NCI-H187 treated with DMSO at 0.1 percent for 48 hours (cell line): ENCODE measurements at regions not wholly inside any gene's neighbourhood (a gene's known extent, or its start where the extent isn't known, plus 50 kb on each side); places are given as distances from the start of the nearest gene placed in this dataset.

ENCODE experiments used
- DNase-seq: peaks from one replicate; lab custom pipeline; 2025; lab: John Stamatoyannopoulos, UW

DNA sequence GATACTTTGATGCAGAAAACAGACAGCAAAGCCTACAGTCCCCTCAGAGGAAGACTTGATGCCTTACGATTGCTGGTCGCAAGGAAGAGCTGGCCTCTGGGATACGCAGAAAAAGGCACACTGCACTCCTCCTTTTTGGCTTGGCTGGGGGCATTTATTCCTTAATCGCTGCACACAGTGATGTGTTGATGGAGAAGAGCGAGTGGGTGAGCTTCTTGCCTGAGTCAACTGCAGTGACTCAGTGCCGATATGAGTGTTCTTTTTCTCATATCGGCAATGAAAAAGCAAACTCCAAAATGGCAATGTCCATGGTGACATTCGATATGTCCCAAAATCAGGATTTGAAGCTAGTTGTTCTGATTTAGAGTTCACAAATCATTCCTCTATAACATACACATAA is 794.8 kb downstream of the HACE1 start:
- no peak for DNase-seq

DNA sequence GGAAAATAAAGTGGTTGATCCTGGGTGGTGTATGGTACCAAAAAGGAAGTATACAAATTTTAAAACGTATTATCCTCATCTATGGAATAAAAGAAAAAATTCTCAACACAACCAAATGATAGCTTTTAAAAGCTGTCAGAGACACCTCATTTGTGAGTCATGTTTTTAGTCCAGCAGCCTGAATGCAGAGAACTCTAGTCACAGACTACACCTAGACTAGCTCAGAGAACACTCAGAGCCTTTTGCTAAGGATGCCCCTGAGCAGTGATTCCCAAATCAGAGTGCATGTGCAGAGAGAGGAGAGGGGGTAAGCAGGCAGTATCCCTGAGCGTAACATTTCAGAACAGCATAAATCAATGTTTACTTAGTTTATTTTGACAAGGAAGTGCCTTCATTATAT is 809.3 kb downstream of the HACE1 start:
- DNase-seq, result no peak

DNA sequence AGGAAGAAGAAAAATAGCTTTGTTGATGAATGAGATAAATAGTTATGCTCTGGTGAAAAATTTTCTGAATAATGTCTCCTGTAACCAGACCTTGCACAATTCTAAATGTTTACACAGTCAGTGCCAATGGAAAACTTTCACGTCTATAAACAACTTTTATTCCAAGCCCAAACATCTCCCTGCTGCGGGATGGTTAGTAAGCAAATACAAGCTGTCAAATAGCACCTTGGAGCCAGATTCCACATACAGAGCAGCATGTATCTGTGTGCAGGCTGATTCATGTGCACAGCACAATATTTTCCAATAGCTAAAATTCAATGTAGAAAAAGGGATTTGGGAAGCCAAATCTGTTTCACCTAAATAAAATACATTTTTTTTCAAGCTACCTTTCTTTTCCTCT is 813.3 kb downstream of the HACE1 start:
- DNase-seq, result no peak

DNA sequence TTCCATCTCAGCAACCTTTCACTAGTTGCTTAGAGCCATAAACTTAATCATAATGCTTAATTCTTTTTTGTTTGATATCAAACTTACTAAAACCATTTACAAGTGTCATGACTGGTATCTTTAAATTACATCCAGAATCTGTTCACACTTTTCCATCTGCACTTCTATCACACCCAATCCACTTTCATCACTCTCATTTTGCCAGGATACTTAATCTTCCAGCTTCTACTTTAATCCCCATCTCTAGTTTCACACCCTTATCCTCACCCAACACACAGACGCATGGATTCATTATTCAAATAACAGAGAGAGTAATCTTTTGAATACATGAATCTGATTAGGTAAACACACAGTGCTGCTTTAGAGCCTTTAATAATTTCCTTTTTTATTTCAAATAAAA is 828.4 kb downstream of the HACE1 start:
- no peak for DNase-seq

DNA sequence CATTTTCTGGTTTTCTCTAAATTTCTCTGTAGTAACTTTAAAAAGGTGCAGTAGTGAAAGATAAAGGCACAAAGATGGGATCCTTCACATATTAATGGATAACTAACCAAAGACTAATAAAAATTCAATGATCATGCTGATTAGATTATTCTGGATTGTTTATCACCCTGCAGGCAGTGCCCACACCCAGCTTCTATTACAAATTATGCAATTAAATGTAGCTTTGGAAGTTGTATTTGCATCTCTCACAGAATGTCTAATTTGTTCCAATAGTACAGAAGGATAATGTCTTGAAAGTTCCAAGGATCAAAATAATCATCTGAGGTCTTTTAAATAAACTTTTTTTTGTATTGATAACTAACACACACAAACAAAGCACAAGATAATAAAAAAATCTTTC is 837.6 kb downstream of the HACE1 start:
- DNase-seq, result no peak

DNA sequence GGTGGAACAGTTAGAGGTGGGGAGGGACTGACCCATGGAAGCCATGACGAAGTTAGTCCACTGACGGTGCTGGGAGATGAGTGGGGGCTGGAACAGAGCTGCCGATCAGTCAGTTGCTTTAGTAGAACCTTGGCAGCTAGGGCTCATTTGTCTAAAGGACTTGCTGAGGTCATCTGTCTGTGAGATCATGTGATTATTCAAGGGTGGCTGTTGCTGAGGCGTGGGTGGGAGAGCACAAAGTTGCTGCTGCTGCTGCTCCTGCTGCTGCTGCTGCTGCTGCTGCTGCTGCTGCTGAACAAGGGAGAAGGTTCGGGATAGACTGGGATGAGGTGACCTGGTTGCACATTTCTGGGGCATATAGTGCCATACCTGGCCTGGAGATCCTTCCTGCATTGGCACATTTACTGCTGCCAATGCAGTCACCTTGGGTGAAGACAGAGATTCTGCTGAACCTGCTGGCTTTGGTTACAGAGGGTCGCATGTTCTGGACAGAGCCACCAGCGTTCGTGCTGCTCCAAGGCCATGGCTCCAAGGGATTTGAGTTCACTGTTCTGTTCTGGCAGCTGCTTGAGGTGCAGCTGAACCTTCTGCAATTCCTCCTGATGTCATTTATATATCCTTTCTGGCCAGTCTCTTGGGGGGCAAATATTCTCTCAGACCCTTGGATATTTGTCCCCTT is 840.5 kb downstream of the HACE1 start:
- no peak for DNase-seq

DNA sequence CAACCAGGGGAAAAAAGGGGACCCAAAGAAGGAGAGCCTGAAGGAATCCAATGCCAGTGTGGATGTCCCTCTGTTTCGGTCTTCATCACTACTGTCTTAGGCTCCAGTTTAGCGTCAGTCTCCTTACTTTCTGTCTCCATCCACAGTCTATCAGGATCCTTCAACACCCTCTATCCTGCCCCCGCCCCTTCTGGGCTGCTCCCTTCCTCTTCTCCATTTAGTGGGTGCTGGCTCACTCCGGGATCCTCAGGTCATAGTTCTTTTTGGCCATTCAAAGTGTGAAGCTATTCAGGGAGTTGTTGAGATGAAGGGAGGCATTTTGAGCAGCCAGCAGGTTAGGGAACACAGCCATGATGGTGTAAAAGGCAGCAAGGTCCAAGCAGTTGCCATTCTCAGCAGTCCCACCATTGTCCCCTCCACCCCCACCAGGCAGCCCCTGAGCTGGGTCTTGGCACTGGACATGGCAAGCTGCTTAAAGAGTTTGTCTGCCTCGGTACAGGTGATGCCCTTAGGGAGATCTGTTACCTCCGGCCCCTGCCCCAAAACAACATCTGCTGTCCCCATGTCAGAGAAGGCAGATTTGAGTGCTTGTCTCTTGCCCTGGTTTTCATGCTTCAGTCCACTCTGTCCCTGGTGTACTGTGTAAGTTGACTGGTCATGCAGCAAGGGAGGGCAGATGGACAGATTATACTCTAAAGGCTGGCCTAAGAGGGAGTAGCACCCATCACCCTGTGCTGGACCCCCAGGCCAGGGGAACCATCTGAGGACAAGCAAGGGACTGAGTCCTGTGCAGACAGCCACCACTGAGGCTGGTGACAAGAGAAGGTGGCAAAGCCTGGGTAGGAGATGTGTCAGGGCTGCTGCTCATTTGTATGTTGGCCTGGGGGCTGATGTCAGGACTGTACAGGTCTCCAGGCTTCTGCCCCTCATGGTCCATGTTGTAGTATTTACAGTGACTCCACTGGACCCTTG is 842.0 kb downstream of the HACE1 start:
- DNase-seq, result no peak

DNA sequence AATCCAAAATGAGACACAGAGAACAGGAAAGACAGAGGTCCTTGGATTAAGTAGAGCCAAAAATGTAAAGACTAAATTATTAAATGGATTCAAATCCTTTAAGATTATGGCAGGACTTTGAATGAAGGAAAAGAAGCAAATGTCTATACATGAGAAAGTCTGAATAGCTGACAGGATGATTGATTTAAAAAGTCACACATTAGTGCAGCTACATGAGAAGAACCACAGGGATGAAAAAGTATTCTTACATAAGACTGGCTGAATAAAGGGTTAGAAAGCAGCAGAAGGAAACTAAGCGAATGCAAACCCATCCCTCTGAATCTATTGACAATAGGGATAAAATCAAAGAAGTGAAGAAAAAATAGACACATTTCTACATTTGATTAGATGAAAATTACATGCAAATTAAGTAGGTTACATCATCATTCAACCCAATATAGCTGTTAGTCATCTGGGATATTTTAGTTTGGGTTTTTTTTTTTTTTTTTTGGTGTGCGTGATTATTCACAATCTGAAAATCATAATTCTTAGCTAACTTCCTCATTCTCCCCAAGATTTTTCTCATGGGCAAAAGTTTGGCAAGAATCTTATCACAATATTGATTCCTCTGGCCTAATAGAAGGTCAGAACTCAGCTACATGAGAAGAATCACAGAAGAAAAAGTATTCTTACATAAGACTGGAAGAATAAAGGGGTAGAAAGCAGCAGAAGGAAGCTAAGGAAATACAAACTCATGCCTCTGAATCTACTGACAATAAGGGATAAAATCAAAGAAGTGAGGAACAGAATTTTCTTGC is 845.4 kb downstream of the HACE1 start:
- no peak for DNase-seq

DNA sequence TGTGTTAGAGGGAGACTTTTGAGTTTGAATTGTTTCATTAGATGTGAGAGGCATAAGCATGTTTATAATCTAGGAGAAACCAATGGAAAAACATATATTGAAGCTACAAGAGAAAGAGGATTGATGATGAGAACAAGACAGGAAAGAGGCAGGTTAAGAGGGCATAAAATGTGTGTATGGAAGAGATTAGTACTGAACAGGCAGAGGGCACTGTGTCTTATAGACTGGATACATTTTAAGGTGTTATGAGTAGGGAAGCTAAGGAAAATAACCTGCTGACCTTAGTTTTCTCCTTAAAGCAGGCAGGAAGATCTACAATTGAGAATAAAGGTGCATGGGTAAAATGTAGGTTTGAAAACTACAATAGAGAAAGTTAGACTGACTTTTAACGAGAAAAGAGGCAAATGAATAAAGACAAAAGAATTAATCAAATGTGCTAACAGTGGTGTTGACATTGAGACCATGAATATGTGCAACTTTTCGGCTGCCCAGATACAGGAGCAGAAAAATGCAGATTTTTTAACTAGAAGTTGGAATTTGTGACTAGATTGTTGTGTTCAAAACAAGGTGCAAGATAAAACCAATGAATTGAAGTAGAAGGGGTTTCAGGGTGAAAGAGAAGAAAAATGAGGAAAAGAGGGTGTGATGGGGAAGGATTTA is 846.3 kb downstream of the HACE1 start:
- no peak for DNase-seq

DNA sequence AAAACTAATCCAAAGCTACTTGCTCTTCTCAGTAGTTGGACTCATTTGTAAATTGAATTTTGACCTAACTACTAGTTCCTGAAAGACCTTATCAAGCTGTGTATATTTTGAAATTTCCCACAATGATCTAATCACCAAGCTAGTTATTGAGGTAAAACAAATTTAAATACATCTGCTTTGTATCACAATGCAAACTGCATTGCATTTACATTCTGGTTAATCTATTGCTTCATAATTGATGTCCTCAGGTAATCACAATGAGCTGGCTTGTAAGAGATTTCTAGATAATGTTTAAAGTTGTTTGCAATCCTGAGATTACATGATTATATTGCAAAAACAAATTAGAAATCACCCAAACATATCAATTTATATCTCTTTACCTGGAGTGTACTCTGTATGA is 848.8 kb downstream of the HACE1 start:
- DNase-seq, result no peak

DNA sequence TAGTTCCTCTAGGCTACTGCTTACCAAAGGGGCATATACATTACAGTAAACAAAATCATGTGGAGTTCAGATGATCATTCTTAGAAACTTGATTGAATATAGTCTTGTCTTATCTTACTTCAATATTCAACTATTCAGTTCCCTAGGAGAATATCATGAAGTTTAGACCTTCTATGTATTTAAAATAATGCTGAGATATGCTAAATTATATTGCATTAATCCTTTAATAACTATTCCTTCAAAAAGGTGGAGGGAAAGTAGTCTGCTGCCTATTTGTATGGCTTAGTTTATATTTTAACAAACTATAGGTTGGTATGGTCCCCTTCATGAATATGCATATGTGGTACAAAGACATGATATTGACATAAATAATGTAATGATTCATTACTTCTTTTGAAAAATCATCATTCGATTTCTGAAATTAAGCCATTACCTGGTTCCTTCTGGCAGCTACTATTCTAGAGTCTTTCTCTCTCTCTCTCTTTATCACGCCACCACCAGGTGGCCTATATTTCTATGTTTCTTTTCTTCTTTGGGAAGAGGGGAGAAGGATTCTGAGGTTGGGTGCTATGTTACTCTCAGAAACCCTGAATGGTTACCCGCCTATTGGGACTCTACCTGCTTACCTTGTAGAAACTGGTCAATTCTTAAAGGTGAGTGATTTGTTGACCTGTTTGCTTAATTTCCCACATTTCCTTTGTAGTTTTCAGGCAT is 855.8 kb downstream of the HACE1 start:
- DNase-seq, result no peak

DNA sequence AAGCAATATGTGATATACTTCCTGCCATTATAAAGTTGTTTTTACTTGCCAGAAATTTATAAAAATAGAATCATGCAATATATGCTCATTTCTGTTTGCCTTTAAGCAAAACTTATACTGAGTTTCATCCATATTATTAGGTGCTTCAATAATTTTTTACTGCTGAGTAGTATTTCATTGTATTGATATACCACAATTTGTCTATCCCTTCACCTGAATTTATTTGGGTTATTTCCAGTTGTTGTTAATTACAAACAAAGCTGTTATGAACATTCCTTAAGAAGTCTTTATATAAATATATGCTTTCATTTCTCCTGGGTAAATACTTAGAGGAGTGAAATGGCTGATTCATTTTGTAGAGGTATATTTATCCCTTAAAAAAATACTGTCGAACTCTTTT is 864.1 kb downstream of the HACE1 start:
- DNase-seq, result no peak

DNA sequence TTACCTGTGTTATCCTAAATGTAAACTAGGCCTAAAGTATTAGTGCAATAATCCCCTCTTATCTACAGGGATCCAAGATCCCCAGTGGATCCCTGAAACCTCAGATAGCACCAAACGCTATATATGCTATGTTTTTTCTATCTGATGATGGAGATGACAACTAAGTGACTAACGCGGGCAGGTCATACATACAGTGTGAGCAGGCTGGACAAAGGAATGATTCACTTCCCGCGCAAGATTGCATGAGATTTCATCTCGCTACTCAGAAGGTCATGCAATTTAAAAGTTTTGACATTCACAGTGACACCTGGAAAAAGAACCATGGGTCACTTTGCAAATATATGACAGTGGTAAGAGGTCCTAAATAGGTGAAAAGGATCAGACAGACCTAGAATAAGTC is 875.9 kb downstream of the HACE1 start:
- no peak for DNase-seq

DNA sequence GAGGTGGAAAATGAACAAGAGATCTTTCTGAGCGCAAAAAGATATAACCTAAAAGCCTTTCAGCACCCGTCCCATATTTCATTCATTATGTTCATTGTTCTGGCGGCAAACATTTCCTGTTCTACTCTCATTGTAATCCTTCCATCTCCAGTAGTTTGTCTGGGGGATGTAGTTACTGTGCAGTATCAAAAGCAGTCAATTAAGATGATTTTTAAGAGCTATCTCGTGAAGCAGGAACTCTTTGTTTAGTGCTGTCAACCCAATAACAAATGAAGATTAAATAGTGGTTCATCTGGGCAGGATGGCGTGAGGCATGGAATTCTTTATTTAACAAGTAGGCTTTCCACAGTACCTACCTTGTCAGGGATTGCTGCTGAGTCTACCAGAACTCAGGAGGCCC is 876.7 kb downstream of the HACE1 start:
- DNase-seq, result no peak

DNA sequence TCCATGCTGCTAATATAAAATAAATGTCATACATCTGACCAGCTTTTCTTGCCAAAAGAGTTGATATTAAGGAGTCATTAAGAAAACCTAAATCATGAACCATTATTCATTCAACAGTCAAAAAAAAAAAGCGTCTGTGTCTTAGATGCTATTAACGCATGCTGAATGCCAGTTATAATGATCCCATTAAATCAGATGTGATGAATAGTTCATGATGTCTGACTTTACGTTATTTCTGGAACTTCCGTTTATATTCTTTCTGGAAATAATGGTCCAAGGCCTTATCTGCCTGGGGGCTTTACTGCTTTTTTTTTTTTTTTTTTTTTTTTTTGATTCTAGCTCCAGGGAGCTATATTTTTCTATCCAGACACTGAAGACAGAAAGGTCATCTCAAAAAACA is 877.1 kb downstream of the HACE1 start:
- no peak for DNase-seq

DNA sequence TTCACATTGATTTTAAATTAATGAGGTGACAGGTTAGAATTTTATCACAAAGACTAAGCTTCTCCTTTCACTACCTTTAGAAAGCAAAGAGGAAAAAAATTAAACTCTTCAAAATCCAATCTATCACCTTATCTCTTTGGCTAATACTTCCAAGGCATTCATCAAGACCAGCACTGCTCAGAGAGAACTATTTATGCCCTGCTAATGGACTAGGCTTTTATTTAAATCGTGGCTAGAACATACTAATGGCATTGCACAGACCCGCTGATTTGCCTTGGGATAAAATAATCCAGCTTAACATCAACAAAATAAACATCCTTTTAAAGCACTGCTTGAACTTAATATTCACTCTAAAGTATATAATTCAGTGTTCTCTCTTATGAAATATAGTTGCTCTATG is 880.4 kb downstream of the HACE1 start:
- no peak for DNase-seq

DNA sequence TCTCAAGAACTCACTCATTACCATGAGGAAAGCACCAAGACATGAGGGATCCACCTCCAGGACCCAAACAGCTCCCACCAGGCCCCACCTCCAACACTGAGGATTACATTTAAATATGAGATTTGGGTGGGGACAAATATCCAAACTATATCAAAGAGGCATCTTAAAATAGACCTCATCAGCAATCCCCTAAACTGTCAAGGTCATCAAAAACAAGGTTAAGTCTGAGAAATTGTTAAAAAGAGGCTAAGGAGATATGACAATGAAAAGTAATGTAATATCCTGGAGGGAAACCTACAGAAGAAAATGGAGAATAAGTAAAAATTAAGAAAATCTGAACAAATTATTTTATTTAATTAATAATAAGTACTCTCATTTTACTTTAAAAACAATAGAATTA is 922.3 kb downstream of the HACE1 start:
- DNase-seq, result no peak

DNA sequence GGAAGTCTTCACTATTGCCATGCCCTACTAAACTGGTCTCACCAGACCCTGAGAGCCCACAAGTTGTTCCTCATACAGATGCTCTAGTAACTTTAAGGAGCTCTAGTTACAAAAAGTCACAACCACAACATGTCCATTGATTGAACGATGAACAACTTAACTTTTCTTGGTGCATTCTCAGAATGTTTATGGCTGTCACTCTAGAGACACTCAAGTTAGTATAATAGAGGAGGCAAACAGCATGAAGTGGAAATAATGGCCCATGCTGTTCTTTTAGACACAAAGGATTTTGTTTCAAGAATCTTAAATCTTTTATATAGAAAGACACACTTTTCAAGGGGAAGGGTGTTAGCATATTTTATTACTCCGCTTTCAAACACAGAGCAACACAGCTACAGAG is 934.4 kb downstream of the HACE1 start:
- peak; percentile 84 for DNase-seq

DNA sequence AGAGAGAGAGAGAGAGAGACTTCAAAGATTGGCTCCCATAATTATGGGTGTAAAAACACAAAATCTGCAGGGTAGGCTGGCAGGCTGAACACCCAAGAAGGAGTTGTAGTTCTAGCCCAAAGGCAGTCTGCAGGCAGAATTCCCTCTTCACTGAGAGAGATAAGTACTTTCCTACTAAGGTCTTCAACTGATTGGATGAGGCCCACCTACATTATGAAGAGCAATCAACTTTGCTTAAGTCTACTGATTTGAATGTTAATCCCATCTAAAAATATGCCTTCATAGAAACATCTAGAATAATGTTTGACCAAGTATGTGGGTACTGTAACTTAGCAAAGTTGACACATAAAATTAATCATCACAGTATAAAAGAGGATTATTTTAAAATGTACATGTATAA is 949.7 kb downstream of the HACE1 start:
- no peak for DNase-seq

DNA sequence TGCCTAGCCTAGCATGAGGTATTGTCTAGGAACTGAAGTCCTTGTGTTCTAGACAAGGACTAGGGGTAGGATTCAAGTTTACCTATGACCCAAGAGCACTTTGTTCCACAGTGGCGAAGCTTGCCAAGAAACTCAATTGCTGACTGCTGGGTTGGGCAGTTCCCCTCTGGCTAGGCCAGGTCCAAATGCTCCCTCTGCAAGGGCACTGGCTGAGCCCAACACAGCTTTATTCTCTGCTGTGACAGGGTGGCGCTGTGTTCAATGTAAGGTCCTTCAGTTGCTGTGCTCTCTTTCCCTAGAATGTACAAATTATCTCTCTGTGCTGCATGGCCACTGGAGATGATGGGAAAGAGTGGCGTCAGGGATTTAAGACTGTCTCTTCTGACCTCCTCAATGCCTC is 950.8 kb downstream of the HACE1 start:
- DNase-seq, result no peak

DNA sequence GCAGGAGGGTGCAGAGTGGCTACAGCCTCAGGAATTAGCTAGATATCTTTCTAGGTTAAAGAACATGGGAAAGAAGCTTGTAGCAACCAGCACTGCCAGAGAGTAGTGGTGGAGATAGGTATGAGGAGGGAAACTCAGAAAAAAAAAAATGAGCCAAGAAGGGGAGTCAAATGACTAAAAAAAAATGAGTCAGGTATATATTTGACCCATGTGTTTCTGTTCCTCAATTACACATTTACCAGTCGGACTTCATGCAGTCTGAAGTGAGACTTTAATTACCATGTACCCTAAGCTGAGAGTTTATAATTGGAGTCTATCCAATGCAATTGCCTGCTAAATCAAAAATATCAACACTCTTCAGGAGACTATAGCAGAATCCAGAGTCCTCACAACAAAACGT is 964.6 kb downstream of the HACE1 start:
- DNase-seq, result no peak
